Keratinocyte (primary cell): ENCODE measurements at regions not wholly inside any gene's neighbourhood (a gene's known extent, or its start where the extent isn't known, plus 50 kb on each side); places are given as distances from the start of the nearest gene placed in this dataset.

ENCODE experiments used
- EZH2 ChIP-seq: IDR thresholded peaks from one replicate; pipeline ENCODE4 v1.6.1; 2012; ENCODE audit warnings: inconsistent platforms, mild to moderate bottlenecking, low read length, moderate library complexity
- TF ChIP-seq, protein P1 (sequence below), 3 experiments: IDR thresholded peaks in 1 of 3; conservative IDR thresholded peaks in 1 of 3; optimal IDR thresholded peaks in 1 of 3; 2 replicates in 2 of 3; 3 replicates in 1 of 3; pipeline versions ENCODE3 to v1.5.1; 2011; ENCODE audit warnings: low read length in 3 of 3, mild to moderate bottlenecking in 3 of 3, moderate library complexity in 2 of 3, control low read depth in 1 of 3, inconsistent platforms in 1 of 3; ENCODE audit not compliant: insufficient read depth in 2 of 3; ENCODE audit errors: extremely low read depth in 1 of 3

DNA sequence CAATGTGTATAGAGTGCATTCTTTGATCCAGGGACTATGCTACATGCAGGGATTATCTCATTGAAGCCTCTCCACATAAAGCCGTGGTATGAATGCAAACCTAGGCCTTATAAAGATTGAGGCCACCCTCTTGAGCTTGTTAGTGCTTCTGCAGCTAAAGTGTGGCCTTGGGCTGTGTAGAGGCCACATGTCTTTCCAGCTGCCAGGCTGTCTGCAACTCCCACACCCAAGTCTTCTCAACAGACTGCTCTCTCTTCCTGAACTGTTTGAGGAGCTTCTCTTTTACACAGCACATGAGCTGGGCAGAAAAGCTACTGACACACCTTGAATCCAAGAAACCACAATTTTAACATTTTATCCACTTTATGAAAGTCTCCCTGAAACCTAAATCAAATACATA is 119.2 kb upstream of the MEX3C start:
- TF ChIP-seq, protein P1, sequence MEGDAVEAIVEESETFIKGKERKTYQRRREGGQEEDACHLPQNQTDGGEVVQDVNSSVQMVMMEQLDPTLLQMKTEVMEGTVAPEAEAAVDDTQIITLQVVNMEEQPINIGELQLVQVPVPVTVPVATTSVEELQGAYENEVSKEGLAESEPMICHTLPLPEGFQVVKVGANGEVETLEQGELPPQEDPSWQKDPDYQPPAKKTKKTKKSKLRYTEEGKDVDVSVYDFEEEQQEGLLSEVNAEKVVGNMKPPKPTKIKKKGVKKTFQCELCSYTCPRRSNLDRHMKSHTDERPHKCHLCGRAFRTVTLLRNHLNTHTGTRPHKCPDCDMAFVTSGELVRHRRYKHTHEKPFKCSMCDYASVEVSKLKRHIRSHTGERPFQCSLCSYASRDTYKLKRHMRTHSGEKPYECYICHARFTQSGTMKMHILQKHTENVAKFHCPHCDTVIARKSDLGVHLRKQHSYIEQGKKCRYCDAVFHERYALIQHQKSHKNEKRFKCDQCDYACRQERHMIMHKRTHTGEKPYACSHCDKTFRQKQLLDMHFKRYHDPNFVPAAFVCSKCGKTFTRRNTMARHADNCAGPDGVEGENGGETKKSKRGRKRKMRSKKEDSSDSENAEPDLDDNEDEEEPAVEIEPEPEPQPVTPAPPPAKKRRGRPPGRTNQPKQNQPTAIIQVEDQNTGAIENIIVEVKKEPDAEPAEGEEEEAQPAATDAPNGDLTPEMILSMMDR (optimal IDR thresholded peaks at IDR 0.05 in 1 of 3, IDR thresholded peaks at IDR 0.05 in 1 of 3, conservative IDR thresholded peaks at IDR 0.05 in 1 of 3; ENCODE audit: extremely low read depth in 1 of 3, insufficient read depth in 2 of 3, low read length in 3 of 3) = no peak
- TF ChIP-seq EZH2 = no peak
